Renal cortex interstitium (tissue), 11 donors: ENCODE measurements at regions not wholly inside any gene's neighbourhood (a gene's known extent, or its start where the extent isn't known, plus 50 kb on each side); places are given as distances from the start of the nearest gene placed in this dataset.

ENCODE experiments used
- DNase-seq, 11 donors: peaks; one replicate each; pipeline ENCODE4 v3.0.0-alpha.2; 2013; ENCODE audit warnings: low read depth in 9 of 11, low spot score in 4 of 11; ENCODE audit errors: extremely low read depth in 1 of 11

DNA sequence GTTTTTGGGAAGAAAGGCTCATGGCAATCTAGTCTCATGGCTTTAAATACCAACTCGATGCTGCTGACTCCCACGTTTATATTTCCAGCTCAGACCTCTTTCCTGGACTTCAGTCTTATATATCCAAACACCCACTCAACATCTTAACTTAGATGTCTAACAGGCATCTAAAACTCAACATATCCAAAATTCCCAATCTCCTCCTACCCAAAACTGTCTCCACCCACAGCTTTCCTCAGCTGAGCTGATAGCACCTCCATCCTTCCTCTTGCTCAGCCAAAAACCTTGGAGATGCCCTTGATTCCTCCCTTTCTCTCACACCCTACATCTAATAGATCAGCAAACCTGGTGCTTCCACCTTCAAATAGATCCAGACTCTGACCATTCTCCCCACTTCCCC is 202.5 kb downstream of the TLE3 start:
- no peak for DNase-seq

DNA sequence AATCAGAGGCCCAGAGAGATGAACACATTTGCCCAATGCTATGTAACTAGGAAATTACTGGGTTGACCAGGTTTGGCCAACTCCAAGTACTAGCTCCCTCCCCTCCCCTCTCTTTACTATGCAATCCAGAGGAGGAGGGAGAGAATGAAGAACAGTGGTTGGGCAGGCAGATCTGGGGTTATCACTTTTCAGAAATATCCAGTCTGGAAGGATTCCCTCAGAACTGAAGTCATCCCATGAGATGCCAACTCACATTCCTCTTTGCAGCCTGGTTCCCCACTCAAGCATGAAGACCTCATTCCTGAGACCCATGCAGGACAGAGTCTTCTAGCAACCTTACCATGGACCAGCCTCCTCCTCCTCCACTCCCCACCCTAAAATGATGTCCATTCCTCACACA is 201.1 kb downstream of the TLE3 start:
- DNase-seq, result no peak

DNA sequence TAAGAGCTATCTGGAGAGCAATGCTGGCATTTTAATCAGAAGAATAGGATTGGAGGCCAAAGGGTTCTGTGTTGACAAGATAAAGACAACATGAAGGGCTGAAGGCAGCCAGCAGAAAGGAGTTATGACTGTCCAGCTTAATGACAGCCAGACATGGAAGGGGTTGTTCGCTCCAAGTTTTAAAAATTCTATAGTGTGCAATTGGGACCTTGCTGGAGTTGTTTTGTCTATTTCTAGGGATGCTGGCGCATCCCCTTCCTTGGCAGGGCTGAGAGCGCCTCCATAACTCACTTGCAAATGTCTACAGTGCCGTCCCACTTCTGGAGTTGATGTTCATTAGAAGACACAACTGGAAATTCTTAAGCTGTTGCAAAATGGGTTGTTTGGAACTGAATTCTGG is 200.7 kb downstream of the TLE3 start:
- no peak for DNase-seq

DNA sequence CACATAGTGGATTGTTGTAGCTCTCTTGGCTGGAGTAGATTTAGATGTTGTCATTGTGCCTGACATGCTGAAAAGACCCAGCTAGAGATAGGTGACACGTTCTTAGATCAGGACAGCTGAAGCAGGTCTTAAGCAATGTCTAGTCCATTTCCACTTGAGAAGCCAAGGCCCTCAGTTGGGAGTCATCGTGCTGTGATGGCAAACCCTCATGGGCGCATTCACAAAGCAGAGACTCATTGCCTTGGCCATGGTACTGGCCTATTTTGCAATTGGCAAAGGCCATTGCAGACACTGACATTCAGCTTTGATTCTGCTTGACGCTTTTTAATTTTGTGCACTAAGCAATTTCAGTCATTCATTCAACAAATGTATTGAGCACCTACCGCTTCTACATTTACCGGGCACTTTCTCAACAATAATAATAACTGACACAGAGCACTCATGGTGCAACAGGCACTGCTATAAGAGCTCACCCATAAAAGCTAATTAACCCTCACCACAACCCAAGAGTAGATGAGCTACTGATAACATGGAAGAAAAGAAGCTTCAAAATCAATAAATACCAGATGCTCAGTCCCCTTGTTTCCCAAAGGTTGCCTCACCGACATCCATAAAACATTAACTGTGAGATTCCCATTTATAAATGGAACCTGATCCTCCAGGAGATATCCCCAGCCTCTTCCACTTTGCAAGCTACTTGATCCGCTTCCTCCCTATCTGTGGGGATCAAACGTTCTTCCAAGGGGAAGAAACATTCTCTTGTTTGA is 200.1 kb downstream of the TLE3 start:
- DNase-seq, result no peak

DNA sequence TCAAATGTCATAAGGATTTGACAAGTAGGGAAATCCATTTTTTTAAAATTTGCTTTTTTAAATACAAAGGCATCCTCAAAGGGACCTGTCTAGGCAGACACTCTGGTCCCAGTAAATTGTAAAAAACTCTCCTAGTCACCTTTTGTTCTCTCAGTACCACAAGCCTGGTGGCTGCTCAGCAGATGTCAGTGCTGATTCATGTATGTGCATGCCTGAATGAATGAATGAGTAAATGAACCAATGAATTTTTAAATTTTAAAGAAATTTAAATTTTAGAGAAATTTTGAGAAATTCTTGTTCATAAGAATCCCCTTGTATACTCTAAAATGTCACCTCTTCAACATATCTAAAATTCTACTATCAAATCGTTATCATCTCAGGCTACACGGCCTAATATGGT is 199.5 kb downstream of the TLE3 start:
- no peak for DNase-seq

DNA sequence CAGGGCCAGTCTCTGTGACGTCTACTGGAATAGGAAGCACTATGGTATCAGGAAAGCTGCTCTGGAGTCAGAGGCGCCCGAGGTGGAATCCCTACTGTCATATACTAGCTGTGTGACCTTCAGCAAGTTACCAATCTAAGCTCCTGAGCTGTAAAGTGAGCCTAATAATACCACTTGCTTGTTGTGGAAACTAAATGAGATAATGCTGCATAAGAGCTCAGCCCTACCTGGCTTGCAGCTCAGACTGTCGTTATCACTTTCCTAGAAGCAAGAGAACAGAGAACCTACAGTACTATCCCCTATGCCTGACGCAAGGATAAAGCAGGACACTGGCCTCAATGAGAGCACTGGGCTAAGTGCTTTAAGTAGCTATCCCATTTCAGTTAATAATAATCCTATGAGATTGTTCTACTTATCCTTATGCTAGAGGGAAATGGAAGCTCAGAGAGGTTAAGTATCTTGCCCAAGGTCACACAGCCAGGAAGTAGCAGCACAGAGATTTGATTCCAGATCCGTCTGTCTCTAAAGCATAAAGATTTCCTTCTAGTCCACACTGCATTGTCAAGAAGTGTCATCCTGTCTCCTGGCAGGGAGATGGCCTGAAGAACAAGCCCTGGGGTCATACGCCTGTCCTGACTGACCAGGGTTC is 195.2 kb downstream of the TLE3 start:
- no peak for DNase-seq

DNA sequence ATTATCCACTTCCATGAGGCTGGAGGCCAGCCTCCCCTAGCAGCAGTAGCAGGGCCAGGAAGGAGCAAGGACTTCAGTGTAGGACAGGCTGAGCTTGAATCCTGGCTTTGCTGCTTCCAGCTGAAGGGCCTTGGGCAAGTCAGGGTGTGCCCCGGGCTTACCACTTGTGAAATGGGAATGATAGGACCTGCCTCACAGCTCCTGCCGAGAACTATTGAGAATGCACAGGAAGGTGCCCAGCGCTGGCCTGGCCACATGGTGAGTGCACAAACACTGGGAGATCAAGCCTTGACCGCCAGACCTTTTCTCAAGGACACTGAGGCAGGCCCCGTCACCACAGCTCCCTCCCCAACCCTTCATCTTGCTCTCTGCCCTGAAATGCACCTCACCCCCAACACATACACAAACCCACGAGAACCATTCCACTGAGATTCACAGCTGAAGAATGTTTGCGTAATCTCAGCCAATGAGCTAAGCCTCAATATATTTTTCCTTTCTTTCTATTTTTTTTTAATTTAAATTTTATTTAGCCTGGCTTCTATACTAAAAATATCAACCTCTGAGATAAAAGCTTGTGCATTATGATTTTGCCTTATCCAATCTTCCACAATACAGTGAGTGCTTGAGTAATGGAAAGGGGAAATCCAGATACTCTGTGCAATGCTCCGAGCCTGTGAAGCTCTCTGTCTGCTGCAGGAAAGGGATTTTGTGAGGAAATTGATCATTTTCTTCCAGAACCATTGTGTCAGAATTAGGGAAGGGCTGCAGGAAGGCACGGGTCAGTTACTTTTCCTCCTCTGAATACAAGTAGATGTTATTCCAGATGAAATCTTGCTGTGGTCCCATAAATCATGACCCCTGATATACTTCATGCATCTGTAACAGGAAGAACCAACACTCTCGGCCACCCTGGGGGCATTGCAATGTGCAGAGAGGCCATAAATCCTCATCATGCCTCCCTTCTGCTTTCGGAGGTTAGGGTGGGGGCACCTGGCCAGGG is 193.9 kb downstream of the TLE3 start:
- DNase-seq, result peak in 2 of 11 donors; percentile 25 to 27

DNA sequence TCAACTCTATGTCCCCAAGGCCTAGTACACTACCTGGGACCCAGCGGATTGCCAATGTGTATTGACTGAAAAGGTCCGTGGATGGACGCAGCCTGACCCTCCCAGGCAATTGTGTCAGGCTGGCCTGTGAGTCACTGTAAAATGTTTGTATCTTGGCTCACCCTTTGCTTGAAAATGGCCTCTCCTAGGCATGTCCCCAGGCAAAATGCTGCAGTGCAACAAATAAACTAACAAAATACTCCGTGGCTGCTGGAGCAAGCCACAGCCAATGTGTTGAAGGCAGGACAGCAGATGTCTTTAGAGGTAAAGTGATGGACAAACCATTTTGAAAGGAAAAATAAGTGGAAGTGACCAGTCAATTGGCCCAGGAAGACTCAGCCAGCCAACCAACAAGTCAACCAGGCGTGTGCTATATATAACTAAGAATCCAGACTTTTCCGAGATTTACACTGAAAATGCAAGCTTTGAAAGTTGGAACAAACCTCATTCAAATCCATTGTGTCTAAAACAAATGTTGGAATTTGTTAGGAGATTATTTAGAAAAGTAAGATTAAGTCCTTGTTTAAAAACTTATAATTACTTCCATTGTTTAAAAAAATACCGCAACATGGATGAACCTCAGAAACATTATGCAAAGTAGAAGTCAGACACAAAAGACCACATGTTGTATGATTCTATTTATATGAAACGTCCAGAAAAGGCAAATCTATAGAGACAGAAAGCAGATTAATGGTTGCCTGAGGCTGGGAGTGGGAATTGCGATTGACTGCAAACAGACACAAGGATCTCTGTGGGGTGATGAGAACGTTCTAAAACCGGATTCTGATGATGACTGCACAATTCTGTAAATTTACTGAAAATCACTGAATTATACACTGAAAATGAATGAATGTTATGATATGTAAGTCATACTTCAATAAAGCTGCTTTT is 191.2 kb downstream of the TLE3 start:
- DNase-seq, result no peak

DNA sequence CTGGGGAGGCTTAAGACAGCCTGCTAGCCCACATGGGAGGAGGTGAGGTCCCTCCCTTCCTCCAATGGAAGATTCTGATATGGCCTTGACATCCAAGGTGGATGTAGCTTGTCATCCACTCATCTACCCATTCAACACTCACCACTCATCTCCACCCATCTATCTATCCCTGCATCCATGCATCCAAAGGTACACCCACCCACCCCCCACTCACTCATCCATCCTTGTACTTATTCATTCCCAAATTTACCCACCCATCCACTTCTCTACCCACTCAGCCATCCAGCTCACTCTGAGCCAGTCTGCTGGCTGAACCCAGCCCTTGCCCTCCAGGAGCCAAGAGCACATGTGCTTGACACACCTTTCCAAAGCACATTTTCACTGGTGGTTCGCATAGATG is 189.7 kb downstream of the TLE3 start:
- no peak for DNase-seq

DNA sequence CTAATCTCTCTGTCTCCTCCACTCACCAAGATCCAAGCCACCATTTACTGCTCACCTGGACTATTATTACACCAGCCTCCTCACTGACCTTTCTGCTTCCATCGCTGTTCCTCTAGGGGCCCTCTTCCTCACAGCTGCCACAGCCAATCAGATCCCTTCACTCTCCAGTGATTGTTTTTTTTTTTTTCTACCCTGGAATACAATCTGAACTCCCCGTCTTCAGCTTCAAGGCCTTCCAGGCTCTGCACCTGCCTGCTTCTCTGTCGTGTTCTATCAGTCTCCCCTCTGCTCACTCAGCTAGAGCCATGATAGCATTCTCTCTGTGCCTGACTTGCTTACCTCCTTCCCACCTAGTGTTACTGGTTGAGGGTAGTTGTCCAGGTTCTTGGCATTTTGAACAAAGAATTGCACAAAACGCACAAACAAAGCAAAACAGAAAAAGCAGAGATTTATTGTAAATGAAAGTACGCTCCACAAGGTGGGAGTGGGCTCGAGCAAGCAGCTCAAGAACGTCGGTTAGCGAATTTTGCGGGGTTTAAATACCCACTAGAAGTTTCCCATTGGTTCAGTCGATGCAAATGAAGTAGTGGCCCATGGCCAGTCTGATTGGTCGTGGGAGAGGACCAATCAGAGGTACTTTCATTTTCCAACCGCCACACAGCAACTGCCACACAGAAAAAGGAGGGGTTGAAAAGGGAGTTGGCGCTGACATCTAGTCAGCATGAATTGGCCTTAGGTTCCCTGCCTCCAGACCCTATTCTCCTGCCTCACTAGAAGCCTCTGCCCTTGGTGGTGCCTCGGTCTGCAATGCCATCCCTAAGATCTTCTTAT is 188.9 kb downstream of the TLE3 start:
- DNase-seq, result no peak

DNA sequence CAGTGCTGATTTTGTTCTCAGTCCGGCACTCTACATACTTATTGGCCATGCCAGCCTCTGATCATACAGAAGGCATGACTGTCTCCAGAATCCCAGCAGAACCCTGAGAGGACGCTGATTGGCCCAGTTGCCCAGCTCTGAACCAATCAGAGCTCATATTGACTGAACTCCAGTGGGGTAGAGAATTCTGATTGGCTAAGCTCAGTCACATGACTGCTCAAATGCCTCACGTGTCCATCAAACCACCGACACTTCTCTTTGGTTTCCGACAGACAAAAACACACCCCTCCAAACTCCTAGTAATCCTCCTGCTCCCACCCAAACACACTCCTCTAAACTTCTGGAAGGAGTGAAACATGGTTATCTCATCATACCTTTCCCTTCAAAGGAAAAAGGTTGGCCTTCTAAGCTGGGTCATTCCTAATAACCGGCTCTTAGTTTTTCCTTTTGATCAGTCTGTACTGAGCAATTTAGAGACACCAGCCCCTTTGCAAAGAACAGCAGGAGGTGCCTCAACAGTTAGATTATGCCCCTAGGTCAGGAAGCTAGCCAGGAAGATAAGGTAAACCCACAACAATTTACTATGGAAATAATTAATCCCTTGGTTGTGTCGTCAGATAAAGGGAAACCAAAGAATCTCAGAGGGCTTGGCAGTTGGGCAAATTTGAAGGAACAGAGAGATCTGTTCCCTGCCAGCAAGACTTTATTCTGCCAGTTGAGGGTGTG is 187.8 kb downstream of the TLE3 start:
- DNase-seq, result no peak

DNA sequence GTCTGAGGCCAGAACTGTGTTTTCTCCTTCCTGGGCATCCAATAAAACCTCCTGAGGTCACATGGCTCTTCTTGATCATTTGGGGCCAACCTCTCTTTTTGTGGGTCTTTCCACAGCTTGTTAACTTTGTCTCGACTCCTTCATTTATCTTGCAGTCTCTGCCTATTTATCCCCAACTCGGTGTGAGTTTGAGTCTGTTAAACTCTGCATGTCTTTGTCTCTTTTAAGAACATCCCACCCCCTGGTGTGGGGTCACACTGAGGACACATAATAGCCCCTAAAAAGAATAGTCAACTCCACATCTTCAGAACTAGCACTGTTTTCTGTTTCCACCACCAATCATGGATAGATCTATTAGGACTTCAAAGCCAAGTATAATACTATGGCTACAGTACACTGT is 187.2 kb downstream of the TLE3 start:
- no peak for DNase-seq

DNA sequence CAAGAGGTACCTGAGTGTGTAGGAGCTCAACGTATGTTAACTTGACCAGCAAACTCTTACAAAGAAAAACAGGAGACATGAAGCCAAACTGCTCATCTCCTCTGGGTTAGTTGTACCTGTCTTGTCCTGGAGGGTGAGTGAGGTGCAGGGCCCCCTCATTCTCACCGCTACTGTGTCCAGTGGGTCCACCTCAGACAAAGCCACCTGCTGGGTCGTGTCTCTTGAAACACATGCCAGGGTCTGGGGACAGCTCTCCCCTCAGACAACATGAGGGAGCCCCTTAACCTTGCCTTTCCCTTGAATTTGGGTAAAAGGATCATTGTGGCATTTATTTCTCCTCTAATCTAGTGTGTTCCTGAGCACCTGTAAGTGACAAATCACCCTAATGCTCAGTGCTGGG is 185.6 kb downstream of the TLE3 start:
- DNase-seq, result no peak

DNA sequence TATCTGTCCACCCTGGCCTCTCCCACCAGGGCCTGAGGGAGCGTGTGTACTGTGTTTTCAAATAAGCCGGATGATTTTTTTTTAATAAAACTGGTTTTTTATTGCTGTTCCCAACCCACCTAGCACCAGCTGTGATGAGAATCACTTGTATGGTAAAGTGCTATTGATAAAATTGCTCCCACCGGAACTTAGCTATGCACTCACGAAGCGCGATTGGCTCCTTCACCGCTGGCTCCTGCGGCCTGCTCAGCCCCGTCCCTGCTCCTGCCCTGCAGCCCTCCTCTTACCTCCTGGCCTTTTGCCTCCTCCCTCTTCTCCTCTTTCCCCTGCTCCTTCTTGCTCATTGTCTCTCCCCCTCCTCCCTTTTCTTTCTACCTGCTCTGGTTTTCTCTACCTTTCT is 183.7 kb downstream of the TLE3 start:
- DNase-seq, result no peak

DNA sequence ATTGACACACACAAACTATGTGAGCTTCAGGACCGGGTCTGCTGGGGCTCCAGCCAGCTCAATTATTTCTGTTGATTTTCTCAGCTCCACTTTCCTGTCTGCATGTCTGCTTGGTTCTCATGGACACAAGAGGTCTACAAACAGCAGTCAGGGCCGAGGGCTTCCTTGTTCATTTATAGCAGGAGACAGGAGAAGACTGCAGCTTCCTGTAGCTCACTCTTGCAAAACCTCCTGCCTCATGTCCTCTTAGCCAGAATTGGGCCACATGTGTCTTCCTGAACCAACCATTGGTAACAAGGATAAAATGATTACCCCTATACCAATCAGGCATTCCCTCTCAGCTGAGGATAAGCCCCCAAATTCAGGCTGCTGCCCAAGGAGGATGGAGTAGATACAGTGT is 182.8 kb downstream of the TLE3 start:
- DNase-seq, result no peak

DNA sequence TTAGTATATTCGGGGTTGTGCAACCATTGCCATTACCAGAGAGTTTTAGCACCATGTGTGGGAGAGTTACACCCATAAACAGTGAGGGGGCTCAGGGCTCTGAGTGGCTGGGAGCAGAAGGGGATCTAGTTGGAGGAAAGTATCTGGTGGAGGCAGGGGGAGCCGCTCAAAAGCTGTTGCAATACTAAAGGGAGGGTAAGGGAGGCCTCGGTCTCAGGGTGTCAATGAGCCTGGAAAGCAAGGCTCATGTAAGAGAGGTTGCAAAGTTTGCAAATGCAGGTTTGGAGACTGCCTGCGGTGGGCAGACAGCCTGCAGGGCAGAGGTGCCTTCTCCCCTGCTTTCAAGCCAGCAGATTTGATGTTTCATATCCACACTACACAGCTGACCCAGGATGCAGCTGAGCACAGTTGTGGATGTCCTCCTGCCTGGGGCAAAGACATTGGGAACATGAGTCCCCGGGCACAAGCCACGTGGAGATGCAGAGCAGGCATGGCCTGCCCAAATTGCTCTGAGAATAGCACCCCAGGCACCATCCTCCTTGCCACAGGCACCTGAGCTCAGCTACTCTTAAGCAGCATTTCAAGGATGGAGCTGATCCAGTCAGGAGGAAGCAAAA is 181.4 kb downstream of the TLE3 start:
- DNase-seq, result no peak

DNA sequence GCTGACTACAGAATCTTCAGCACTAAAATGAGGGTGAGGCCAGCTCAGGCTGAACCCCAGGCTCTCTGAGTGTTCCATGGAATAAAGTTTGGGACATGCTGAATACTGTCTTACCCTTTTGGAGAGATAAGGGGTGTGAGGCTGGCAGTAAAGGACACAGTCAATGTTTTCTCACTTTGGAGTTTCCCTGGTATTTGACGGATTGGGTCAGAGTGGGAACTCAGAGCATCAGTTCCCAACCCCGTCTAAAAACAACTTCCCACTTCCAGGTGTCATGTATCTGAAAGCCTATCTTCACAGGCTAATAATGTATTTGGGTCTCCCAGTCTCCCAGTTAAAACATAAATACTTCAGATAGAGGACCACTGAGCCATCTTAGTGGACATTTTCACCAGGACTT is 180.7 kb downstream of the TLE3 start:
- no peak for DNase-seq
